OCI-LY1 (cell line): ENCODE measurements at regions not wholly inside any gene's neighbourhood (a gene's known extent, or its start where the extent isn't known, plus 50 kb on each side); places are given as distances from the start of the nearest gene placed in this dataset.

Source experiments
- CTCF ChIP-seq: fragments of 200-600 bp; sonication (generic), shearing (Covaris generic); IDR thresholded peaks from 2 replicates; pipeline ENCODE4 v1.5.1; 2017; ENCODE audit warnings: mild to moderate bottlenecking, antibody characterized with exemption, low read length, moderate library complexity, mixed read lengths
- EZH2 ChIP-seq: fragments of 200-600 bp; sonication (generic), shearing (Covaris generic); IDR thresholded peaks from 2 replicates; pipeline ENCODE4 v1.8.0; 2017; ENCODE audit warnings: borderline replicate concordance, mixed run types, mild to moderate bottlenecking, antibody characterized with exemption, low read length, moderate library complexity, mixed read lengths

- TF ChIP-seq CTCF: no peak
- TF ChIP-seq EZH2: no peak
These were observed 107.1 kb upstream of the WSCD2 start for GRCh38 chr12:108021949-108022522.
